Esophagus squamous epithelium (tissue), 5 donors: ENCODE measurements at regions not wholly inside any gene's neighbourhood (a gene's known extent, or its start where the extent isn't known, plus 50 kb on each side); places are given as distances from the start of the nearest gene placed in this dataset.

ENCODE experiments used
- DNase-seq: peaks from one replicate; lab custom pipeline; 2025; lab: John Stamatoyannopoulos, UW
- H3K27ac ChIP-seq, 4 donors: fragments of 200-600 bp; sonication (generic); one replicate each; pipeline ENCODE4 v1.5.1; 2016 to 2019; ENCODE audit warnings: mild to moderate bottlenecking in 1 of 4
- H3K27me3 ChIP-seq, 4 donors: fragments of 200-600 bp; sonication (generic); 1 replicate in 3 of 4; 2 replicates in 1 of 4; pipeline versions ENCODE4 v1.5.1 to v1.6.0; 2017 to 2021; ENCODE audit warnings: antibody characterized with exemption in 1 of 4
- H3K36me3 ChIP-seq, 3 donors: fragments of 200-600 bp; sonication (generic); one replicate each; pipeline ENCODE4 v1.5.1; 2016 to 2019
- H3K4me1 ChIP-seq, 3 donors: fragments of 200-600 bp; sonication (generic); one replicate each; pipeline ENCODE4 v1.5.1; 2017 to 2019
- H3K4me3 ChIP-seq, 4 donors: fragments of 200-600 bp; sonication (generic); 1 replicate in 3 of 4; 2 replicates in 1 of 4; pipeline ENCODE4 v1.5.1; 2016 to 2019; ENCODE audit warnings: mild to moderate bottlenecking in 2 of 4, moderate library complexity in 1 of 4
- H3K9me3 ChIP-seq, 3 donors: fragments of 200-600 bp; sonication (generic); one replicate each; pipeline ENCODE4 v1.5.1; 2016 to 2019
- CTCF ChIP-seq, 6 experiments: fragments of 450-650 bp in 4 of 6; fragments of 200-600 bp in 2 of 6; sonication (generic) in 2 of 6; IDR thresholded peaks; one replicate each; pipeline ENCODE4 v1.5.1; 2016 to 2019; ENCODE audit warnings: antibody characterized with exemption in 6 of 6, mild to moderate bottlenecking in 4 of 6, moderate library complexity in 4 of 6
- POLR2A ChIP-seq, 4 donors: fragments of 450-650 bp; IDR thresholded peaks; one replicate each; pipeline ENCODE4 v1.6.1; 2017; ENCODE audit warnings: antibody characterized with exemption in 4 of 4, mild to moderate bottlenecking in 4 of 4, moderate library complexity in 3 of 4
- WGBS, 2 donors: methylation state at CpG; one replicate each; pipeline ENCODE4 v1.1.5; 2018; 5-methylcytosine and 5-hydroxymethylcytosine counted together
- intact Hi-C: fragments of 100-400 bp; cut with DNase I; formaldehyde crosslinking; loops from one replicate; pipeline ENCODE4 v1.15.0; 2022
- donor health status: DM: yes; HTN: yes; CAD: no.

GRCh38 chr15:38002883-38003477 lies 68.5 kb downstream of the TMCO5A start:
- WGBS, 2 donors, result 86 to 95% methylated on average over 2 of the region's 2 CpGs
- Histone ChIP-seq H3K4me3 (no peak overlapping the region), H3K27me3 (no peaks in the 10 kb centered on the region), H3K9me3 (no peaks in the 10 kb centered on the region), H3K36me3 (no peaks in the 10 kb centered on the region), H3K27ac (no peak overlapping the region), H3K4me1 (no peaks in the 10 kb centered on the region)
- TF ChIP-seq CTCF (IDR thresholded peaks at IDR 0.05) (peak in 5 of 6 experiments; percentile 25 to 74 (median 49)), POLR2A (IDR thresholded peaks at IDR 0.05) (no peak)
- intact Hi-C loops, result loop anchor here (5.0 to 10.0 kb wide), 2 partner anchors 349 to 392 kb away; no protein-coding TSS in a partner anchor
- no peak for DNase-seq

- 71 to 97% methylated on average over 3 of the region's 4 CpGs for WGBS, 2 donors
- no peak overlapping the region for H3K4me3 ChIP-seq
- no peaks in the 10 kb centered on the region for H3K36me3 ChIP-seq
- no peak for DNase-seq
- intact Hi-C loops, result loop anchor here (5.0 to 10.0 kb wide), 2 partner anchors 348 to 390 kb away; no protein-coding TSS in a partner anchor
- no peaks in the 10 kb centered on the region for H3K27me3 ChIP-seq
- no peaks in the 10 kb centered on the region for H3K4me1 ChIP-seq
- TF ChIP-seq POLR2A (IDR thresholded peaks at IDR 0.05), result no peak
- TF ChIP-seq CTCF (IDR thresholded peaks at IDR 0.05), result no peak
- H3K27ac ChIP-seq, result no peak overlapping the region
- H3K9me3 ChIP-seq, result no peaks in the 10 kb centered on the region
Observed at GRCh38 chr15:38004218-38004861, 69.9 kb downstream of the TMCO5A start.

- WGBS, 2 donors, result 78 to 97% methylated on average over 2 of the region's 2 CpGs
- H3K4me1 ChIP-seq, result no peaks in the 10 kb centered on the region
- no peaks in the 10 kb centered on the region for H3K9me3 ChIP-seq
- H3K4me3 ChIP-seq, result no peak overlapping the region
- TF ChIP-seq POLR2A (IDR thresholded peaks at IDR 0.05), result no peak
- TF ChIP-seq CTCF (IDR thresholded peaks at IDR 0.05), result no peak
- H3K27ac ChIP-seq, result peak overlapping the region in 1 of 4 donors; percentile 19
- intact Hi-C loops, result loop anchor here (10.0 kb wide), 1 partner anchor 389 kb away; no protein-coding TSS in a partner anchor
- H3K27me3 ChIP-seq, result no peaks in the 10 kb centered on the region
- H3K36me3 ChIP-seq, result no peaks in the 10 kb centered on the region
- DNase-seq, result no peak
Observed at GRCh38 chr15:38005953-38006808, 71.7 kb downstream of the TMCO5A start.

GRCh38 chr15:38010395-38010794 lies 76.0 kb downstream of the TMCO5A start:
- TF ChIP-seq POLR2A (IDR thresholded peaks at IDR 0.05), result no peak
- Histone ChIP-seq H3K4me1 (no peaks in the 10 kb centered on the region), H3K4me3 (no peak overlapping the region), H3K27ac (no peak overlapping the region), H3K27me3 (no peaks in the 10 kb centered on the region), H3K36me3 (no peaks in the 10 kb centered on the region), H3K9me3 (no peaks in the 10 kb centered on the region)
- intact Hi-C loops, result no loop called here
- no peak for DNase-seq
- 76 to 91% methylated on average over 6 of the region's 6 CpGs for WGBS, 2 donors

GRCh38 chr15:38012894-38013293 lies 78.5 kb downstream of the TMCO5A start:
- no peak for DNase-seq
- Histone ChIP-seq H3K27me3 (no peaks in the 10 kb centered on the region), H3K36me3 (no peaks in the 10 kb centered on the region), H3K4me3 (no peak overlapping the region), H3K9me3 (no peaks in the 10 kb centered on the region), H3K27ac (no peak overlapping the region), H3K4me1 (no peaks in the 10 kb centered on the region)
- intact Hi-C loops, result no loop called here
- WGBS, 2 donors, result 64 to 83% methylated on average over 1 of the region's 1 CpG
- no peak for TF ChIP-seq CTCF (IDR thresholded peaks at IDR 0.05)
- TF ChIP-seq POLR2A (IDR thresholded peaks at IDR 0.05), result no peak
